Activated B cell treated with CpG ODN at 0.5 μM for 24 hours (primary cell): ENCODE measurements at regions not wholly inside any gene's neighbourhood (a gene's known extent, or its start where the extent isn't known, plus 50 kb on each side); places are given as distances from the start of the nearest gene placed in this dataset.

Source experiments
- ATAC-seq: fragments of 200-7000 bp; cut with Tn5 transposase; one replicate; pipeline ENCODE4 v1.10.0; 2021; ENCODE audit warnings: low read depth, mild to moderate bottlenecking, moderate library complexity
- CTCF ChIA-PET: fragments of 350-600 bp; sonication (Branson Sonifier 250); formaldehyde crosslinking; loops from one replicate; lab custom pipeline; 2021; ENCODE audit warnings: antibody characterized with exemption; lab: Charles Lee
- POLR2A ChIA-PET: fragments of 350-600 bp; sonication (Branson Sonifier 250); formaldehyde crosslinking; loops from one replicate; lab custom pipeline; 2021; ENCODE audit warnings: antibody characterized with exemption; lab: Charles Lee
- DNase-seq: peaks from one replicate; pipeline ENCODE4 v3.0.0; 2022
- H3K27ac Mint-ChIP-seq: one replicate; pipeline ENCODE4 v1.8.0; 2020; ENCODE audit warnings: mixed read lengths
- H3K27me3 Mint-ChIP-seq: one replicate; pipeline ENCODE4 v1.8.0; 2021; ENCODE audit warnings: mixed read lengths
- H3K36me3 Mint-ChIP-seq: one replicate; pipeline ENCODE4 v1.8.0; 2021; ENCODE audit warnings: low read depth, mixed read lengths
- H3K4me1 Mint-ChIP-seq: one replicate; pipeline ENCODE4 v1.8.0; 2021; ENCODE audit warnings: mixed read lengths
- H3K4me3 Mint-ChIP-seq: one replicate; pipeline ENCODE4 v1.8.0; 2020; ENCODE audit warnings: mild to moderate bottlenecking, mixed read lengths
- H3K9me3 Mint-ChIP-seq: one replicate; pipeline ENCODE4 v1.8.0; 2020; ENCODE audit warnings: mixed read lengths
- intact Hi-C: fragments of 100-400 bp; cut with micrococcal nuclease; formaldehyde crosslinking; loops from one replicate; pipeline ENCODE4 v1.15.1; 2024
- TF ChIP-seq, protein P1 (sequence below): fragments of 200-600 bp; IDR thresholded peaks from one replicate; pipeline ENCODE4 v1.8.0; 2022; ENCODE audit warnings: antibody characterized with exemption, mild to moderate bottlenecking

- ChIA-PET CTCF (no interaction called here), POLR2A (no interaction called here)
- H3K4me3 Mint-ChIP-seq = no peak overlapping the region
- H3K27me3 Mint-ChIP-seq = no peaks in the 10 kb centered on the region
- no peak for DNase-seq
- no peaks in the 10 kb centered on the region for H3K9me3 Mint-ChIP-seq
- no peak overlapping the region for H3K27ac Mint-ChIP-seq
- H3K36me3 Mint-ChIP-seq = no peaks in the 10 kb centered on the region
- intact Hi-C loops = no loop called here
- TF ChIP-seq, protein P1, sequence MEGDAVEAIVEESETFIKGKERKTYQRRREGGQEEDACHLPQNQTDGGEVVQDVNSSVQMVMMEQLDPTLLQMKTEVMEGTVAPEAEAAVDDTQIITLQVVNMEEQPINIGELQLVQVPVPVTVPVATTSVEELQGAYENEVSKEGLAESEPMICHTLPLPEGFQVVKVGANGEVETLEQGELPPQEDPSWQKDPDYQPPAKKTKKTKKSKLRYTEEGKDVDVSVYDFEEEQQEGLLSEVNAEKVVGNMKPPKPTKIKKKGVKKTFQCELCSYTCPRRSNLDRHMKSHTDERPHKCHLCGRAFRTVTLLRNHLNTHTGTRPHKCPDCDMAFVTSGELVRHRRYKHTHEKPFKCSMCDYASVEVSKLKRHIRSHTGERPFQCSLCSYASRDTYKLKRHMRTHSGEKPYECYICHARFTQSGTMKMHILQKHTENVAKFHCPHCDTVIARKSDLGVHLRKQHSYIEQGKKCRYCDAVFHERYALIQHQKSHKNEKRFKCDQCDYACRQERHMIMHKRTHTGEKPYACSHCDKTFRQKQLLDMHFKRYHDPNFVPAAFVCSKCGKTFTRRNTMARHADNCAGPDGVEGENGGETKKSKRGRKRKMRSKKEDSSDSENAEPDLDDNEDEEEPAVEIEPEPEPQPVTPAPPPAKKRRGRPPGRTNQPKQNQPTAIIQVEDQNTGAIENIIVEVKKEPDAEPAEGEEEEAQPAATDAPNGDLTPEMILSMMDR = no peak
- no peak for ATAC-seq
- no peaks in the 10 kb centered on the region for H3K4me1 Mint-ChIP-seq
Measured at GRCh38 chrY:8326944-8327343, 1010.3 kb upstream of the TSPY4 start.

GRCh38 chrY:8327708-8328354 lies 1009.4 kb upstream of the TSPY4 start:
- CTCF ChIA-PET = no interaction called here
- TF ChIP-seq, protein P1 = no peak
- no peak overlapping the region for H3K27ac Mint-ChIP-seq
- POLR2A ChIA-PET = no interaction called here
- H3K9me3 Mint-ChIP-seq = no peaks in the 10 kb centered on the region
- ATAC-seq (no peak), DNase-seq (no peak)
- H3K4me3 Mint-ChIP-seq = no peak overlapping the region
- no peaks in the 10 kb centered on the region for H3K27me3 Mint-ChIP-seq
- intact Hi-C loops = no loop called here
- no peaks in the 10 kb centered on the region for H3K36me3 Mint-ChIP-seq
- no peaks in the 10 kb centered on the region for H3K4me1 Mint-ChIP-seq

DNA sequence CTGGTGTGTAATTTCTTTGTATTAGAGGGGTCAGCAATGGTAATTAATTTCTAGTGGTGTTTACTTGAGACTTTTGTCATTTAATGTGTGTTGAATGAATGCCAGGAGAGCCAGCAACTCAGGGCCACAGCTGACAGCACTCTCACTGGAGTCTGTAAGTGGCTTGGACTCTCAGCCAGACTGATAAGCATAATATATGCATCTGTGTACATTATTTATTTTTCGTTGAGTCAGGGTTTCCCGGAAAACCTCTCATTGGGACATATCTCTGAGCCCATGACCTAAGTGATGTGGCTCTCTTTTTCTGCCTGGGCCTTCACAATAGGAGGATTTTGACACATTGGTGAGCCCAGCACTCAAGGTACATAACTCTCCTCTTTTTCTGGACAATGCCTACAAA lies 1007.8 kb upstream of the TSPY4 start:
- CTCF ChIA-PET = no interaction called here
- no peak overlapping the region for H3K4me3 Mint-ChIP-seq
- TF ChIP-seq, protein P1 = no peak
- no peaks in the 10 kb centered on the region for H3K27me3 Mint-ChIP-seq
- H3K36me3 Mint-ChIP-seq = no peaks in the 10 kb centered on the region
- no peak overlapping the region for H3K27ac Mint-ChIP-seq
- ATAC-seq = no peak
- intact Hi-C loops = no loop called here
- H3K4me1 Mint-ChIP-seq = no peaks in the 10 kb centered on the region
- no peaks in the 10 kb centered on the region for H3K9me3 Mint-ChIP-seq
- POLR2A ChIA-PET = no interaction called here
- DNase-seq = no peak

- Mint-ChIP-seq H3K27me3 (no peaks in the 10 kb centered on the region), H3K4me3 (no peak overlapping the region), H3K36me3 (no peaks in the 10 kb centered on the region), H3K4me1 (no peaks in the 10 kb centered on the region), H3K27ac (no peak overlapping the region), H3K9me3 (no peaks in the 10 kb centered on the region)
- DNase-seq = no peak
- intact Hi-C loops = no loop called here
- ChIA-PET CTCF (no interaction called here), POLR2A (no interaction called here)
- TF ChIP-seq, protein P1 = no peak
- ATAC-seq = no peak
Measured at GRCh38 chrY:8329929-8330328, 1007.3 kb upstream of the TSPY4 start.

DNA sequence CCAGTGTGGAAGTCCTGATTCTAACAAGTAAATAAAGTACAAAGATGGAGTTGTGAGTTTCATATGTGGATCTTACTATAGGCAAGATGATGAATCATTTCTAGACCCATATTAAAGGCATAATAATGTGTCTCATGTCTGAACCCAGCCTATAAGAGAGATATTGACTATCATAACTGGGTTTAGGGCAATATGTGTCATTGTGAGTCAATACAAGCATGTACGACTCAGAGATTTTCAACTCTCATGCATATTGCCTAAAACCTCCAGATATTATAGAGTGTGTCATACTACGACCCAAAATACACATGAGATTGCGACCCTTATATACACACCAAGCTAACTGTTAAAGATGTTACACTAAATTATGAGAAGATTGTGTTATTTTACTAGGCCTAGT lies 1003.9 kb upstream of the TSPY4 start:
- no peak for DNase-seq
- H3K27ac Mint-ChIP-seq = no peak overlapping the region
- CTCF ChIA-PET = no interaction called here
- POLR2A ChIA-PET = no interaction called here
- H3K9me3 Mint-ChIP-seq = no peaks in the 10 kb centered on the region
- TF ChIP-seq, protein P1 = no peak
- ATAC-seq = no peak
- H3K4me1 Mint-ChIP-seq = no peaks in the 10 kb centered on the region
- intact Hi-C loops = no loop called here
- H3K4me3 Mint-ChIP-seq = no peak overlapping the region
- no peaks in the 10 kb centered on the region for H3K36me3 Mint-ChIP-seq
- no peaks in the 10 kb centered on the region for H3K27me3 Mint-ChIP-seq
